HCT116 (cell line): ENCODE measurements at regions not wholly inside any gene's neighbourhood (a gene's known extent, or its start where the extent isn't known, plus 50 kb on each side); places are given as distances from the start of the nearest gene placed in this dataset.

Source experiments
- ATAC-seq: fragments of 200-7000 bp; cut with Tn5 transposase; 2 replicates; pipeline ENCODE4 v1.9.1; 2020; ENCODE audit warnings: mild to moderate bottlenecking, moderate library complexity
- BruUV-seq: library from RNA; stranded (reverse); fragments of 400-500 nt; replicated peaks from 2 replicates; lab custom pipeline; 2021; lab: Mats Ljungman, UMichigan
- CTCF ChIA-PET: fragments of 300-600 bp; sonication (Branson Sonifier 250); formaldehyde crosslinking; loops from one replicate; lab custom pipeline; 2021; ENCODE audit warnings: antibody characterized with exemption; lab: Charles Lee
- POLR2A ChIA-PET: fragments of 300-600, 350-600 bp; sonication (Branson Sonifier 250); formaldehyde crosslinking; loops from one replicate; lab custom pipeline; 2021; ENCODE audit warnings: antibody characterized with exemption; lab: Charles Lee
- RAD21 ChIA-PET, 2 experiments: fragments of 300-600 bp; sonication (Branson Sonifier 250); formaldehyde crosslinking; loops; one replicate each; lab custom pipeline; 2023; ENCODE audit warnings: low total read pairs in 2 of 2; ENCODE audit not compliant: uncharacterized antibody in 2 of 2, unreplicated experiment in 2 of 2, low non-redundant PET in 1 of 2; lab: Charles Lee
- DNase-seq: peaks from one replicate; pipeline ENCODE4 v3.0.0-alpha.2; 2010; ENCODE audit warnings: low read depth, low spot score
- H2AFZ ChIP-seq: fragments of 200-600 bp; shearing (Covaris generic), sonication (generic); 2 replicates; pipeline ENCODE4 v1.6.1; 2017; ENCODE audit warnings: low read depth, mixed run types, mixed read lengths, antibody characterized with exemption, low read length; ENCODE audit not compliant: poor library complexity, severe bottlenecking
- H3K27ac ChIP-seq: 2 replicates; pipeline ENCODE4 v1.5.1; 2012; ENCODE audit warnings: low read depth, low read length
- H3K27me3 ChIP-seq: fragments of 200-600 bp; sonication (generic); 2 replicates; pipeline ENCODE4 v1.6.1; 2016; ENCODE audit warnings: mixed run types, low read length, mixed read lengths; ENCODE audit not compliant: insufficient read depth
- H3K36me3 ChIP-seq, 2 experiments: fragments of 200-500 bp in 1 of 2; fragments of 200-600 bp in 1 of 2; sonication (Bioruptor generic) in 1 of 2; sonication (generic) in 1 of 2; 2 replicates each; pipeline versions ENCODE4 v1.5.1 to v1.6.1; 2014 to 2016; ENCODE audit warnings: low read length in 2 of 2, inconsistent platforms in 1 of 2, mixed read lengths in 1 of 2, mixed run types in 1 of 2; ENCODE audit not compliant: insufficient read depth in 2 of 2, control insufficient read depth in 1 of 2
- H3K4me1 ChIP-seq, 2 experiments: fragments of 200-600 bp in 1 of 2; sonication (generic) in 1 of 2; 2 replicates each; pipeline versions ENCODE4 v1.5.1 to v1.6.1; 2012 to 2017; ENCODE audit warnings: low read length in 2 of 2, inconsistent platforms in 1 of 2, mild to moderate bottlenecking in 1 of 2, mixed read lengths in 1 of 2, mixed run types in 1 of 2, moderate library complexity in 1 of 2; ENCODE audit not compliant: insufficient read depth in 2 of 2, control insufficient read depth in 1 of 2
- H3K4me2 ChIP-seq: fragments of 200-600 bp; sonication (generic); 2 replicates; pipeline ENCODE4 v1.6.1; 2017; ENCODE audit warnings: mixed run types, low read length, mixed read lengths
- H3K4me3 ChIP-seq, 2 experiments: fragments of 200-600 bp in 1 of 2; sonication (generic) in 1 of 2; replicated peaks in 1 of 2; 2 replicates each; pipeline ENCODE4 v1.5.1; 2011 to 2016; ENCODE audit warnings: low read length in 2 of 2, control low read depth in 1 of 2, low read depth in 1 of 2, mild to moderate bottlenecking in 1 of 2, mixed read lengths in 1 of 2, mixed run types in 1 of 2
- H3K79me2 ChIP-seq: fragments of 200-600 bp; sonication (generic); 2 replicates; pipeline ENCODE4 v1.6.1; 2017; ENCODE audit warnings: mild to moderate bottlenecking, mixed run types, low read length, moderate library complexity, mixed read lengths; ENCODE audit not compliant: insufficient read depth
- H3K9ac ChIP-seq: fragments of 200-600 bp; sonication (generic); 2 replicates; pipeline ENCODE4 v1.6.1; 2016; ENCODE audit warnings: low read length, mixed read lengths
- H3K9me2 ChIP-seq: fragments of 200-600 bp; sonication (generic), shearing (Covaris generic); 2 replicates; pipeline ENCODE4 v1.6.1; 2017; ENCODE audit warnings: mixed run types, mild to moderate bottlenecking, moderate library complexity; ENCODE audit not compliant: insufficient read depth
- H3K9me3 ChIP-seq, 2 experiments: fragments of 200-500 bp in 1 of 2; fragments of 200-600 bp in 1 of 2; sonication (Bioruptor generic) in 1 of 2; sonication (generic) in 1 of 2; 2 replicates each; pipeline ENCODE4 v1.6.1; 2014 to 2017; ENCODE audit warnings: low read length in 2 of 2, mixed read lengths in 2 of 2, inconsistent platforms in 1 of 2, low read depth in 1 of 2, mild to moderate bottlenecking in 1 of 2, mixed run types in 1 of 2, moderate library complexity in 1 of 2; ENCODE audit not compliant: control insufficient read depth in 1 of 2, insufficient read depth in 1 of 2
- H4K20me1 ChIP-seq: fragments of 200-600 bp; sonication (generic), shearing (Covaris generic); 2 replicates; pipeline ENCODE4 v1.6.1; 2017; ENCODE audit warnings: mixed run types, mild to moderate bottlenecking, moderate library complexity; ENCODE audit not compliant: insufficient read depth
- MAX ChIP-seq: IDR thresholded peaks from 2 replicates; pipeline ENCODE4 v1.6.1; 2012
- POLR2AphosphoS5 ChIP-seq: IDR thresholded peaks from 2 replicates; pipeline ENCODE4 v1.6.1; 2011; ENCODE audit warnings: mild to moderate bottlenecking, low read depth, low read length, moderate library complexity
- RAD21 ChIP-seq: IDR thresholded peaks from 2 replicates; pipeline ENCODE4 v1.6.1; 2012; ENCODE audit warnings: low read depth, mild to moderate bottlenecking
- intact Hi-C: fragments of 100-400 bp; cut with micrococcal nuclease; formaldehyde crosslinking; loops from 2 replicates; pipeline ENCODE4 v1.10.0; 2022
- TF ChIP-seq, protein P1 (sequence below): IDR thresholded peaks from 2 replicates; pipeline ENCODE4 v1.6.1; 2012; ENCODE audit warnings: low read depth
- TF ChIP-seq, protein P2 (sequence below): IDR thresholded peaks from 2 replicates; pipeline ENCODE4 v1.6.1; 2011; ENCODE audit warnings: mild to moderate bottlenecking, low read length, moderate library complexity; ENCODE audit not compliant: insufficient replicate concordance; ENCODE audit errors: extremely low read depth

DNA sequence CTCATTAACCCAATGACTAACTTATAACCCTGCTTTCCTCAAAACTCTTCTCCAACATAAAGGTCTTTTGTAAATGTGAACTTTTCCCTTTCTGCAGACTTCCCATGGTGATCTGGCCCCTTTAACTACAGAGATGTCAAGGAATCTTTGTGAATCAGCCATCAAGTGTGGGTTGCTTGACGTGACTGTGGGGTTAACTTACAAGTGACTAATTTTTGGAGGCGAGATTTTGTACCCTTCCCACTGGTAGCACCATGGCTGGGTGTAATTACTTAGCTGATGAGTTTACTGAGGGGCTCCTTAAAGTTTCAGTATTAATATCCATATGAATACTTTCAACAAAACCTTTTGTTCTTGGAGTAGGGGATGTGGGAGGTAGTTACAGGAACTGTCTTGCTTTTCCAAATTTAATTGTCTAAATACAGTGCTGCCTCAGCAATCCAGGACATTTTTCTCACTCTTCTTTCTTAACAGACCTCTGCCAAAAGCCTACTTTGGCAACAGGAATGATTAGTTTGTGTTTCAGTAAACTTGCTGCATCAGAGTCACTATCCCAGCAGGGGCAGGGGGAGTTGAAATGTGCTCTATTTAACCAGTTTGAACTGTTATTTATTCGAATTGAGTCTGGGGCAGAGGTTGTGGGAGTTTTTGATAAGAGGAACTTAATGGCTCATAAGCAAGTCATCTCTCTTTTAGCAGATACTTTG, 217.3 kb upstream of the FGGY start:
- intact Hi-C loops: no loop called here
- ChIA-PET POLR2A (no interaction called here), RAD21 (no interaction called here), CTCF (no interaction called here)
- Histone ChIP-seq H3K4me1 (no peaks in the 10 kb centered on the region), H3K4me2 (no peak overlapping the region), H3K27me3 (no peaks in the 10 kb centered on the region), H3K9me2 (no peaks in the 10 kb centered on the region), H3K9ac (no peak overlapping the region), H3K27ac (no peak overlapping the region), H3K79me2 (no peaks in the 10 kb centered on the region), H4K20me1 (no peaks in the 10 kb centered on the region), H3K9me3 (no peaks in the 10 kb centered on the region), H2AFZ (no peak overlapping the region), H3K36me3 (no peaks in the 10 kb centered on the region), H3K4me3 (no peak overlapping the region)
- BruUV-seq: no TSS peak
- no peak for DNase-seq
- TF ChIP-seq MAX: no peak
- TF ChIP-seq, protein P1, sequence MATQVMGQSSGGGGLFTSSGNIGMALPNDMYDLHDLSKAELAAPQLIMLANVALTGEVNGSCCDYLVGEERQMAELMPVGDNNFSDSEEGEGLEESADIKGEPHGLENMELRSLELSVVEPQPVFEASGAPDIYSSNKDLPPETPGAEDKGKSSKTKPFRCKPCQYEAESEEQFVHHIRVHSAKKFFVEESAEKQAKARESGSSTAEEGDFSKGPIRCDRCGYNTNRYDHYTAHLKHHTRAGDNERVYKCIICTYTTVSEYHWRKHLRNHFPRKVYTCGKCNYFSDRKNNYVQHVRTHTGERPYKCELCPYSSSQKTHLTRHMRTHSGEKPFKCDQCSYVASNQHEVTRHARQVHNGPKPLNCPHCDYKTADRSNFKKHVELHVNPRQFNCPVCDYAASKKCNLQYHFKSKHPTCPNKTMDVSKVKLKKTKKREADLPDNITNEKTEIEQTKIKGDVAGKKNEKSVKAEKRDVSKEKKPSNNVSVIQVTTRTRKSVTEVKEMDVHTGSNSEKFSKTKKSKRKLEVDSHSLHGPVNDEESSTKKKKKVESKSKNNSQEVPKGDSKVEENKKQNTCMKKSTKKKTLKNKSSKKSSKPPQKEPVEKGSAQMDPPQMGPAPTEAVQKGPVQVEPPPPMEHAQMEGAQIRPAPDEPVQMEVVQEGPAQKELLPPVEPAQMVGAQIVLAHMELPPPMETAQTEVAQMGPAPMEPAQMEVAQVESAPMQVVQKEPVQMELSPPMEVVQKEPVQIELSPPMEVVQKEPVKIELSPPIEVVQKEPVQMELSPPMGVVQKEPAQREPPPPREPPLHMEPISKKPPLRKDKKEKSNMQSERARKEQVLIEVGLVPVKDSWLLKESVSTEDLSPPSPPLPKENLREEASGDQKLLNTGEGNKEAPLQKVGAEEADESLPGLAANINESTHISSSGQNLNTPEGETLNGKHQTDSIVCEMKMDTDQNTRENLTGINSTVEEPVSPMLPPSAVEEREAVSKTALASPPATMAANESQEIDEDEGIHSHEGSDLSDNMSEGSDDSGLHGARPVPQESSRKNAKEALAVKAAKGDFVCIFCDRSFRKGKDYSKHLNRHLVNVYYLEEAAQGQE: no peak
- TF ChIP-seq RAD21: no peak
- no peak for TF ChIP-seq POLR2AphosphoS5
- TF ChIP-seq, protein P2, sequence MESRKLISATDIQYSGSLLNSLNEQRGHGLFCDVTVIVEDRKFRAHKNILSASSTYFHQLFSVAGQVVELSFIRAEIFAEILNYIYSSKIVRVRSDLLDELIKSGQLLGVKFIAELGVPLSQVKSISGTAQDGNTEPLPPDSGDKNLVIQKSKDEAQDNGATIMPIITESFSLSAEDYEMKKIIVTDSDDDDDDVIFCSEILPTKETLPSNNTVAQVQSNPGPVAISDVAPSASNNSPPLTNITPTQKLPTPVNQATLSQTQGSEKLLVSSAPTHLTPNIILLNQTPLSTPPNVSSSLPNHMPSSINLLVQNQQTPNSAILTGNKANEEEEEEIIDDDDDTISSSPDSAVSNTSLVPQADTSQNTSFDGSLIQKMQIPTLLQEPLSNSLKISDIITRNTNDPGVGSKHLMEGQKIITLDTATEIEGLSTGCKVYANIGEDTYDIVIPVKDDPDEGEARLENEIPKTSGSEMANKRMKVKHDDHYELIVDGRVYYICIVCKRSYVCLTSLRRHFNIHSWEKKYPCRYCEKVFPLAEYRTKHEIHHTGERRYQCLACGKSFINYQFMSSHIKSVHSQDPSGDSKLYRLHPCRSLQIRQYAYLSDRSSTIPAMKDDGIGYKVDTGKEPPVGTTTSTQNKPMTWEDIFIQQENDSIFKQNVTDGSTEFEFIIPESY: no peak
- ATAC-seq: no peak
